GM12878 (cell line): ENCODE measurements at regions not wholly inside any gene's neighbourhood (a gene's known extent, or its start where the extent isn't known, plus 50 kb on each side); places are given as distances from the start of the nearest gene placed in this dataset.

Experiments used
- ATAC-seq: fragments of 200-7000 bp; cut with Tn5 transposase; 3 replicates; pipeline ENCODE4 v1.9.1; 2020; ENCODE audit warnings: mild to moderate bottlenecking, moderate library complexity
- BruUV-seq: library from RNA; stranded (reverse); fragments of 400-500 nt; replicated peaks from 2 replicates; lab custom pipeline; 2021; lab: Mats Ljungman, UMichigan
- CTCF ChIA-PET: fragments of 300-600 bp; sonication (Branson Sonifier 250); formaldehyde crosslinking; extraction: SDS; loops from one replicate; lab custom pipeline; 2021; ENCODE audit warnings: inconsistent platforms; lab: Yijun Ruan, JAX
- POLR2A ChIA-PET: fragments of 350-600 bp; formaldehyde crosslinking; extraction: SDS; loops from one replicate; lab custom pipeline; 2021; ENCODE audit warnings: inconsistent platforms; lab: Charles Lee
- RAD21 ChIA-PET: fragments of 300-600 bp; sonication (Branson Sonifier 250); formaldehyde crosslinking; loops from one replicate; lab custom pipeline; 2023; ENCODE audit warnings: antibody characterized with exemption; ENCODE audit not compliant: unreplicated experiment; lab: Charles Lee
- SMC1A ChIA-PET: fragments of 300-600 bp; sonication (Branson Sonifier 250); formaldehyde crosslinking; loops from one replicate; lab custom pipeline; 2023; ENCODE audit not compliant: unreplicated experiment, uncharacterized antibody; lab: Charles Lee
- DNase-seq: peaks from one replicate; pipeline ENCODE4 v3.0.0-alpha.2; 2011; ENCODE audit warnings: low read depth, low spot score
- FAIRE-seq: peaks from 3 replicates; lab custom pipeline; 2011; peaks lifted over from hg19 to GRCh38; lab: Jason Lieb, UNC
- H2AFZ ChIP-seq: 2 replicates; pipeline ENCODE4 v1.6.0; 2011; ENCODE audit warnings: low read depth, low read length, control low read depth; ENCODE audit not compliant: control insufficient read depth
- H3K27ac ChIP-seq: 2 replicates; pipeline ENCODE4 v1.5.1; 2011; ENCODE audit warnings: control low read depth; ENCODE audit not compliant: control insufficient read depth, insufficient read depth
- H3K27me3 ChIP-seq, 2 experiments: replicated peaks in 1 of 2; 2 replicates each; pipeline versions ENCODE4 v1.6.0 to v1.6.1; 2011; ENCODE audit warnings: low read length in 1 of 2; ENCODE audit not compliant: control insufficient read depth in 2 of 2, insufficient read depth in 2 of 2
- H3K36me3 ChIP-seq, 2 experiments: 2 replicates each; pipeline ENCODE4 v1.5.1; 2011; ENCODE audit warnings: low read length in 1 of 2; ENCODE audit not compliant: control insufficient read depth in 2 of 2, insufficient read depth in 2 of 2
- H3K4me1 ChIP-seq: 2 replicates; pipeline ENCODE4 v1.6.1; 2011; ENCODE audit warnings: mild to moderate bottlenecking, low read length, moderate library complexity, mixed read lengths; ENCODE audit not compliant: control insufficient read depth, insufficient read depth
- H3K4me2 ChIP-seq: 2 replicates; pipeline ENCODE4 v1.6.0; 2011; ENCODE audit warnings: control low read depth; ENCODE audit not compliant: control insufficient read depth, insufficient read depth
- H3K4me3 ChIP-seq: fragments of 200-600 bp; sonication (generic); 2 replicates; pipeline ENCODE4 v1.5.1; 2016
- H3K79me2 ChIP-seq: 2 replicates; pipeline ENCODE4 v1.6.0; 2011; ENCODE audit warnings: low read length; ENCODE audit not compliant: control insufficient read depth, insufficient read depth
- H3K9ac ChIP-seq: 2 replicates; pipeline ENCODE4 v1.8.0; 2011; ENCODE audit warnings: low read length, control low read depth, mixed read lengths; ENCODE audit not compliant: control insufficient read depth, insufficient read depth
- H3K9me3 ChIP-seq: replicated peaks from 3 replicates; pipeline ENCODE4 v1.5.1; 2011; ENCODE audit warnings: mild to moderate bottlenecking, low read length; ENCODE audit not compliant: control insufficient read depth, insufficient read depth
- H4K20me1 ChIP-seq: 2 replicates; pipeline ENCODE4 v1.6.0; 2011; ENCODE audit not compliant: control insufficient read depth, insufficient read depth
- BCL11A ChIP-seq: IDR thresholded peaks from 2 replicates; pipeline ENCODE4 v1.6.1; 2011; ENCODE audit warnings: low read depth, low read length
- BMI1 ChIP-seq: fragments of 450-650 bp; IDR thresholded peaks from 2 replicates; pipeline ENCODE4 v1.6.1; 2016; ENCODE audit warnings: mild to moderate bottlenecking, moderate library complexity, borderline replicate concordance
- ESRRA ChIP-seq: IDR thresholded peaks from 2 replicates; pipeline ENCODE4 v1.6.1; 2012; ENCODE audit warnings: mild to moderate bottlenecking, low read length, improper control_type of control experiment
- IRF4 ChIP-seq: IDR thresholded peaks from 2 replicates; pipeline ENCODE4 v1.6.1; 2011; ENCODE audit warnings: low read depth, low read length
- PAX5 ChIP-seq: IDR thresholded peaks from 2 replicates; pipeline ENCODE4 v1.6.1; 2011; ENCODE audit warnings: low read depth, low read length, borderline replicate concordance
- TAF1 ChIP-seq: IDR thresholded peaks from 2 replicates; pipeline ENCODE4 v1.6.1; 2011; ENCODE audit warnings: mild to moderate bottlenecking, low read depth, low read length, borderline replicate concordance
- TCF12 ChIP-seq: IDR thresholded peaks from 2 replicates; pipeline ENCODE4 v1.6.1; 2011; ENCODE audit warnings: low read depth, mild to moderate bottlenecking, low read length
- WGBS: methylation state at CpG from one replicate; pipeline ENCODE4 v1.1.6; 2016; ENCODE audit warnings: low lambda C conversion rate; ENCODE audit not compliant: insufficient replicate concordance, insufficient coverage; ENCODE audit errors: missing lambda C conversion rate; 5-methylcytosine and 5-hydroxymethylcytosine counted together
- in situ Hi-C: fragments of 300-500 bp; cut with MboI; formaldehyde crosslinking; loops from 9 replicates; pipeline ENCODE4 v1.14.3; 2018; ENCODE audit warnings: mixed read lengths
- intact Hi-C: fragments of 100-400 bp; cut with micrococcal nuclease; formaldehyde crosslinking; loops from one replicate; pipeline ENCODE4 v1.14.2; 2022; ENCODE audit not compliant: unreplicated experiment
- TF ChIP-seq, protein P1 (sequence below): IDR thresholded peaks from 2 replicates; pipeline ENCODE4 v1.6.1; 2011; ENCODE audit warnings: borderline replicate concordance, low read depth, mild to moderate bottlenecking, moderate library complexity, low read length; ENCODE audit not compliant: insufficient read depth, poor library complexity, severe bottlenecking
- TF ChIP-seq, protein P2 (sequence below): IDR thresholded peaks from 2 replicates; pipeline ENCODE4 v1.6.1; 2011; ENCODE audit warnings: mild to moderate bottlenecking, low read depth, low read length, moderate library complexity; ENCODE audit not compliant: insufficient replicate concordance
- TF ChIP-seq, protein P3 (sequence below): fragments of 450-650 bp; IDR thresholded peaks from 2 replicates; pipeline ENCODE4 v1.6.1; 2016; ENCODE audit warnings: mild to moderate bottlenecking

DNA sequence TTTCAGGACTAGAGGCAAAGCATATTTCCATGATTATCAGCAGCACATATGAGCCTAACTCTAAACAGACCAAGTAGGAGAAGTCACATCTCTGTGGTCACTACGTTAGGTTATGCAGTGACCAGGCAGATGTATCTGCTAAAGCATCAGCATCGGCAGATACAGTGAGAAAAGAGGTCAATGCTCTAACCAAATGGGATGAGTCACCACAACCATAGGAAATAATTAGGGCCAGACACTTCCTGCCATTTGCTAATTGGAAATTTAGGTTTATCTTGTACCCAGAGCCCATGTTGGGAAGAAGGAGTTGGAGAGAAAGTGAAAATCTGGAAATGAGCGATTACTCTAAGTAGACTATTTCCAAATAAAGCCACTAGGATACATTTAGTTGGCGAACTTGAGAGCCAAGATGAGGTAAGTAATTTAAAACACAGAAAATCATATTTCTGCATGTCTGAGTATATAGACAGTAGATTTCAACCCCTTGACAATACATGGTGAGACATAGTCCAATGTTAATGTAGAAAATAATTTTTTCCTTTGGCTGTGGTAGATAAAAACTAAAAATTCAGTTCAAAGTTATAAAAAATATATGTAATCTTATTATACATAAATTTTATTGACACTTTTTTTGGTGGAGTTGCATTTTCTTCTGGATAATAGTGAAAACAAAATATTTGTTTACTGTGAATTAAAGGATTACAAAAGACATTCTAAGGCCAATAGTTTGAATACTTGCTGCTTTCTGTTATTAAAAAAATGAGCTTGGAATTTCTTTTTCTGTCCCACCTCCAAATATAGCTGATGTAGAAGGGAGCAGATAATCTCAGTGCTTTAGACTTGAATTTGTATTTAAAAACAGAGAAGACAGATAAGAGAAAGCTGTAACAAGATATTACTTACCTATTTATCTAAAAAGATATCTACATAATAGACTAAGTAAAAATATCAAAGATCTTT is 104.4 kb upstream of the CSNK1A1L start:
- no TSS peak for BruUV-seq
- TF ChIP-seq BCL11A (no peak), TCF12 (no peak), TAF1 (no peak), ESRRA (no peak), BMI1 (no peak), PAX5 (no peak), IRF4 (no peak)
- TF ChIP-seq, protein P1, sequence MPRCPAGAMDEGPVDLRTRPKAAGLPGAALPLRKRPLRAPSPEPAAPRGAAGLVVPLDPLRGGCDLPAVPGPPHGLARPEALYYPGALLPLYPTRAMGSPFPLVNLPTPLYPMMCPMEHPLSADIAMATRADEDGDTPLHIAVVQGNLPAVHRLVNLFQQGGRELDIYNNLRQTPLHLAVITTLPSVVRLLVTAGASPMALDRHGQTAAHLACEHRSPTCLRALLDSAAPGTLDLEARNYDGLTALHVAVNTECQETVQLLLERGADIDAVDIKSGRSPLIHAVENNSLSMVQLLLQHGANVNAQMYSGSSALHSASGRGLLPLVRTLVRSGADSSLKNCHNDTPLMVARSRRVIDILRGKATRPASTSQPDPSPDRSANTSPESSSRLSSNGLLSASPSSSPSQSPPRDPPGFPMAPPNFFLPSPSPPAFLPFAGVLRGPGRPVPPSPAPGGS: no peak
- TF ChIP-seq, protein P2, sequence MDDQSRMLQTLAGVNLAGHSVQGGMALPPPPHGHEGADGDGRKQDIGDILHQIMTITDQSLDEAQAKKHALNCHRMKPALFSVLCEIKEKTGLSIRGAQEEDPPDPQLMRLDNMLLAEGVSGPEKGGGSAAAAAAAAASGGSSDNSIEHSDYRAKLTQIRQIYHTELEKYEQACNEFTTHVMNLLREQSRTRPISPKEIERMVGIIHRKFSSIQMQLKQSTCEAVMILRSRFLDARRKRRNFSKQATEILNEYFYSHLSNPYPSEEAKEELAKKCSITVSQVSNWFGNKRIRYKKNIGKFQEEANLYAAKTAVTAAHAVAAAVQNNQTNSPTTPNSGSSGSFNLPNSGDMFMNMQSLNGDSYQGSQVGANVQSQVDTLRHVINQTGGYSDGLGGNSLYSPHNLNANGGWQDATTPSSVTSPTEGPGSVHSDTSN: no peak
- TF ChIP-seq, protein P3, sequence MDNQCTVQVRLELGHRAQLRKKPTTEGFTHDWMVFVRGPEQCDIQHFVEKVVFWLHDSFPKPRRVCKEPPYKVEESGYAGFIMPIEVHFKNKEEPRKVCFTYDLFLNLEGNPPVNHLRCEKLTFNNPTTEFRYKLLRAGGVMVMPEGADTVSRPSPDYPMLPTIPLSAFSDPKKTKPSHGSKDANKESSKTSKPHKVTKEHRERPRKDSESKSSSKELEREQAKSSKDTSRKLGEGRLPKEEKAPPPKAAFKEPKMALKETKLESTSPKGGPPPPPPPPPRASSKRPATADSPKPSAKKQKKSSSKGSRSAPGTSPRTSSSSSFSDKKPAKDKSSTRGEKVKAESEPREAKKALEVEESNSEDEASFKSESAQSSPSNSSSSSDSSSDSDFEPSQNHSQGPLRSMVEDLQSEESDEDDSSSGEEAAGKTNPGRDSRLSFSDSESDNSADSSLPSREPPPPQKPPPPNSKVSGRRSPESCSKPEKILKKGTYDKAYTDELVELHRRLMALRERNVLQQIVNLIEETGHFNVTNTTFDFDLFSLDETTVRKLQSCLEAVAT: no peak
- H3K36me3 ChIP-seq: no peaks in the 10 kb centered on the region
- no peak for FAIRE-seq
- ChIA-PET SMC1A (no interaction called here), CTCF (no interaction called here), POLR2A (no interaction called here), RAD21 (no interaction called here)
- in situ Hi-C loops: no loop called here
- no peak overlapping the region for H3K4me2 ChIP-seq
- H3K79me2 ChIP-seq: no peaks in the 10 kb centered on the region
- no peak for DNase-seq
- intact Hi-C loops: no loop called here
- no peak for ATAC-seq
- no peaks in the 10 kb centered on the region for H3K4me1 ChIP-seq
- no peaks in the 10 kb centered on the region for H3K9me3 ChIP-seq
- H3K4me3 ChIP-seq: no peak overlapping the region
- H3K27ac ChIP-seq: no peak overlapping the region
- H3K27me3 ChIP-seq: no peaks in the 10 kb centered on the region
- H4K20me1 ChIP-seq: no peaks in the 10 kb centered on the region
- H3K9ac ChIP-seq: no peak overlapping the region
- H2AFZ ChIP-seq: no peak overlapping the region
- 12% methylated on average over 4 of the region's 4 CpGs for WGBS
